ENCODE measurements at regions not wholly inside any gene's neighbourhood (a gene's known extent, or its start where the extent isn't known, plus 50 kb on each side); places are given as distances from the start of the nearest gene placed in this dataset.

GRCh38 chr12:72774023-72774422, 501.9 kb downstream of the TRHDE start:
- Histone ChIP-seq H3K27me3 (ENCODE audit: control insufficient read depth, insufficient read depth) (no peaks in the 10 kb centered on the region), H3K27ac (ENCODE audit: low read length) (no peak overlapping the region), H3K4me3 (ENCODE audit: low read length) (no peak overlapping the region), H3K4me1 (ENCODE audit: control insufficient read depth, insufficient read depth, low read length) (no peaks in the 10 kb centered on the region), H3K9me3 (ENCODE audit: control insufficient read depth, low read length) (no peaks in the 10 kb centered on the region)
- no peak for DNase-seq
- ATAC-seq, result no peak
- intact Hi-C loops (cut with DNase I), result no loop called here

GRCh38 chr12:72777806-72778205, 505.6 kb downstream of the TRHDE start:
- H3K27me3 ChIP-seq (ENCODE audit: control insufficient read depth, insufficient read depth), result no peaks in the 10 kb centered on the region
- intact Hi-C loops (cut with DNase I), result no loop called here
- no peak overlapping the region for H3K4me3 ChIP-seq (ENCODE audit: low read length)
- no peaks in the 10 kb centered on the region for H3K9me3 ChIP-seq (ENCODE audit: control insufficient read depth, low read length)
- WGBS, result 92% methylated on average over 1 of the region's 1 CpG
- DNase-seq (no peak), ATAC-seq (no peak)
- H3K4me1 ChIP-seq (ENCODE audit: control insufficient read depth, insufficient read depth, low read length), result no peaks in the 10 kb centered on the region
- no peak overlapping the region for H3K27ac ChIP-seq (ENCODE audit: low read length)

DNA sequence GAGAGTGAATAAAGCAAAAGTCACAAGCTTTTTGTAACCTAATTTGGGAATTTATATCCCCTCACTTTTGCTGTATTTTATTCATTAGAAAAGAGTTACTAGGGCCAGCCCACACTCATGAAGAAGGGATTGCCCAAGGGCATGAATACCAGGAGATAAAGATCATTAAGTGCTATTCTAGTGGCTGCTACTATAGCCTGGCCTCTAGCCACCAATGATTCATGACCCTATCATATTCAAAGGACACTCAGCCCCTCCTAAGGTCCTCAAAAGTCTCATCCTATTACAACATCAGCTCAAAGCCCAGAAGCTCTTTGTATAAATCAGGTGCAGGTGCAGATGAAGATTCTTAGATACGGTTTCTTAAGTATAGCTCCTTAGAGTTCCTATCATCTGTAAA, 518.1 kb downstream of the TRHDE start:
- Histone ChIP-seq H3K27ac (ENCODE audit: low read length) (no peak overlapping the region), H3K4me1 (ENCODE audit: control insufficient read depth, insufficient read depth, low read length) (no peaks in the 10 kb centered on the region), H3K4me3 (ENCODE audit: low read length) (no peak overlapping the region), H3K9me3 (ENCODE audit: control insufficient read depth, low read length) (no peaks in the 10 kb centered on the region), H3K27me3 (ENCODE audit: control insufficient read depth, insufficient read depth) (no peaks in the 10 kb centered on the region)
- intact Hi-C loops (cut with DNase I), result no loop called here
- ATAC-seq (no peak), DNase-seq (no peak)
- 89% methylated on average over 1 of the region's 1 CpG for WGBS

- ATAC-seq, result no peak
- 88% methylated on average over 3 of the region's 3 CpGs for WGBS
Observed at GRCh38 chr12:72792889-72793288, 520.7 kb downstream of the TRHDE start.

DNA sequence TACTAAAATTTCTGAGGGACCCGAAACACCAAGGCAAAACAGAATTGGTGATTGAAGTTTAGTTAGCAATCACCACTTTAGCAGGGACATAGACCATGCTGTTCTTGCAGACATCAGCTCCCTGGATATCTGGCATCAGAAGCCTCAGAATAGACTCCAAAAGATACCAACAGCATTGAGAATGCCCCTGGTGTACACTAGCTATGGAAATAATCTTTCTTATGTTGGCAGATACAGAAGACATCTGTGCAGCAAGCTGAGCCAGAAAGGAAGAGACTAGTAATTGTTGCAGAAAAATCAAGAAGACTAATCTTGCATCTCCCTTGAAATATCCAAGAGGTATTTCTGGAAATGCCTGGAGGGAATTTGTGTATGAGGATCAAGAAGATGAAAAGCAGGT, 521.6 kb downstream of the TRHDE start:
- WGBS, result 53% methylated on average over 1 of the region's 1 CpG
- intact Hi-C loops (cut with DNase I), result no loop called here
- no peak for ATAC-seq

More at GRCh38 chr12:72792889-72793288, 520.7 kb downstream of the TRHDE start:
- intact Hi-C loops (cut with DNase I), result no loop called here
- Histone ChIP-seq H3K27ac (ENCODE audit: low read length) (no peak overlapping the region), H3K4me3 (ENCODE audit: low read length) (no peak overlapping the region), H3K9me3 (ENCODE audit: control insufficient read depth, low read length) (no peaks in the 10 kb centered on the region), H3K27me3 (ENCODE audit: control insufficient read depth, insufficient read depth) (no peaks in the 10 kb centered on the region), H3K4me1 (ENCODE audit: control insufficient read depth, insufficient read depth, low read length) (no peaks in the 10 kb centered on the region)
- DNase-seq, result no peak

GRCh38 chr12:72815421-72815820, 543.3 kb downstream of the TRHDE start:
- no peak overlapping the region for H3K4me3 ChIP-seq (ENCODE audit: low read length)
- H3K4me1 ChIP-seq (ENCODE audit: control insufficient read depth, insufficient read depth, low read length), result no peaks in the 10 kb centered on the region
- H3K9me3 ChIP-seq (ENCODE audit: control insufficient read depth, low read length), result no peaks in the 10 kb centered on the region
- intact Hi-C loops (cut with DNase I), result no loop called here
- H3K27ac ChIP-seq (ENCODE audit: low read length), result no peak overlapping the region
- no peaks in the 10 kb centered on the region for H3K27me3 ChIP-seq (ENCODE audit: control insufficient read depth, insufficient read depth)
- ATAC-seq (no peak), DNase-seq (no peak)

More for the DNA sequence above, 521.6 kb downstream of the TRHDE start:
- Histone ChIP-seq H3K9me3 (ENCODE audit: control insufficient read depth, low read length) (no peaks in the 10 kb centered on the region), H3K27ac (ENCODE audit: low read length) (no peak overlapping the region), H3K4me3 (ENCODE audit: low read length) (no peak overlapping the region), H3K4me1 (ENCODE audit: control insufficient read depth, insufficient read depth, low read length) (no peaks in the 10 kb centered on the region), H3K27me3 (ENCODE audit: control insufficient read depth, insufficient read depth) (no peaks in the 10 kb centered on the region)
- DNase-seq, result no peak

GRCh38 chr12:72828662-72829324, 556.6 kb downstream of the TRHDE start:
- ATAC-seq (no peak), DNase-seq (no peak)
- H3K9me3 ChIP-seq (ENCODE audit: control insufficient read depth, low read length), result no peaks in the 10 kb centered on the region
- intact Hi-C loops (cut with DNase I), result no loop called here
- H3K27ac ChIP-seq (ENCODE audit: low read length), result no peak overlapping the region
- no peak overlapping the region for H3K4me3 ChIP-seq (ENCODE audit: low read length)
- 87% methylated on average over 2 of the region's 2 CpGs for WGBS
- no peaks in the 10 kb centered on the region for H3K27me3 ChIP-seq (ENCODE audit: control insufficient read depth, insufficient read depth)
- no peaks in the 10 kb centered on the region for H3K4me1 ChIP-seq (ENCODE audit: control insufficient read depth, insufficient read depth, low read length)

DNA sequence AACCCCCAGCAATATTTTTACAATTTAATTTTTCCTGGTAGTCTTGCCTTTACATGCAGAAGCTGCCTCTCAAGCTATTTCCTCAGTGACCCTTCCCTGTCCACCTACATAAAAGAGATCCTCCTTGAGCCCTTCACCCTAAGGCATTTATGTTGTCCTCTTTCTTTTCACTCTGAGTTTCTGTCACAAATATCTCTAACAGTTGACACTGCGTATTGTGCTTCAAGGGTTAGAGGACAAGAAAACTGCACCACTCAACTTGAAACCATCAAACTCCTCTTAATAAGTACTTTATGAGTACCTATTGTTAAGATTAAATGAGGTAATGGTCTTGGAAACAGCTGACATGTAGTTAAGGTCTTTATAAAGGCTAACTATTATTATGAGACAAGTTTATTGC, 557.7 kb downstream of the TRHDE start:
- 89% methylated on average over 1 of the region's 1 CpG for WGBS
- no peak overlapping the region for H3K4me3 ChIP-seq (ENCODE audit: low read length)
- intact Hi-C loops (cut with DNase I), result no loop called here
- no peaks in the 10 kb centered on the region for H3K9me3 ChIP-seq (ENCODE audit: control insufficient read depth, low read length)
- H3K27me3 ChIP-seq (ENCODE audit: control insufficient read depth, insufficient read depth), result no peaks in the 10 kb centered on the region
- ATAC-seq (no peak), DNase-seq (no peak)
- H3K27ac ChIP-seq (ENCODE audit: low read length), result no peak overlapping the region
- no peaks in the 10 kb centered on the region for H3K4me1 ChIP-seq (ENCODE audit: control insufficient read depth, insufficient read depth, low read length)

- 42% methylated on average over 4 of the region's 4 CpGs for WGBS
Observed at GRCh38 chr12:72832024-72832423, 559.9 kb downstream of the TRHDE start.

DNA sequence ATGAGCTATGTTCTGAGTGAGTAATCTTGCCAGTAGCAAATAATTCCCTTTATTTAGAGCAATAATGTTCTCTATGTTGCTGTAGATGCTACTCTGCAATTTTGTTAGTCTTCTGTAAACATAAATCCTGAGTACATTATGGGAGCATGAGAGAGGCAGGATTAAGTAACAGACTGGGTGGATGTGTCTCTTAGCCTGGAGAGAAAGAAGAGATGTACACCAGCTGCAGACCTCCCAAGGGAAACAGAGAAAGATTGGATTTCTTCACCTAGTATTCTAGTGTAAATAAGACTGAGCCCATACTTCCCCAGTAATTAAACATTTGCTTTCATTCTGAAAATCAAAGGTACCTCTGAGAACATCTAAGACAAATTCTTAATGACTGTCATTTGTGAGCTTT, 564.0 kb downstream of the TRHDE start:
- Histone ChIP-seq H3K27ac (ENCODE audit: low read length) (no peak overlapping the region), H3K4me1 (ENCODE audit: control insufficient read depth, insufficient read depth, low read length) (no peaks in the 10 kb centered on the region), H3K9me3 (ENCODE audit: control insufficient read depth, low read length) (no peaks in the 10 kb centered on the region), H3K4me3 (ENCODE audit: low read length) (no peak overlapping the region), H3K27me3 (ENCODE audit: control insufficient read depth, insufficient read depth) (no peaks in the 10 kb centered on the region)
- DNase-seq (no peak), ATAC-seq (no peak)
- intact Hi-C loops (cut with DNase I), result no loop called here

More at GRCh38 chr12:72832024-72832423, 559.9 kb downstream of the TRHDE start:
- ATAC-seq, result peak in 1 of 2 donors; percentile 29
- Histone ChIP-seq H3K27me3 (ENCODE audit: control insufficient read depth, insufficient read depth) (no peaks in the 10 kb centered on the region), H3K4me3 (ENCODE audit: low read length) (no peak overlapping the region), H3K27ac (ENCODE audit: low read length) (no peak overlapping the region), H3K4me1 (ENCODE audit: control insufficient read depth, insufficient read depth, low read length) (no peaks in the 10 kb centered on the region), H3K9me3 (ENCODE audit: control insufficient read depth, low read length) (no peaks in the 10 kb centered on the region)
- intact Hi-C loops (cut with DNase I), result no loop called here
- DNase-seq, result peak in 1 of 3 donors; percentile 13

GRCh38 chr12:72839696-72840095, 567.5 kb downstream of the TRHDE start:
- ATAC-seq (no peak), DNase-seq (no peak)
- Histone ChIP-seq H3K27me3 (ENCODE audit: control insufficient read depth, insufficient read depth) (no peaks in the 10 kb centered on the region), H3K27ac (ENCODE audit: low read length) (no peak overlapping the region), H3K4me3 (ENCODE audit: low read length) (no peak overlapping the region), H3K4me1 (ENCODE audit: control insufficient read depth, insufficient read depth, low read length) (no peaks in the 10 kb centered on the region), H3K9me3 (ENCODE audit: control insufficient read depth, low read length) (no peaks in the 10 kb centered on the region)
- intact Hi-C loops (cut with DNase I), result no loop called here
- 38% methylated on average over 1 of the region's 1 CpG for WGBS

DNA sequence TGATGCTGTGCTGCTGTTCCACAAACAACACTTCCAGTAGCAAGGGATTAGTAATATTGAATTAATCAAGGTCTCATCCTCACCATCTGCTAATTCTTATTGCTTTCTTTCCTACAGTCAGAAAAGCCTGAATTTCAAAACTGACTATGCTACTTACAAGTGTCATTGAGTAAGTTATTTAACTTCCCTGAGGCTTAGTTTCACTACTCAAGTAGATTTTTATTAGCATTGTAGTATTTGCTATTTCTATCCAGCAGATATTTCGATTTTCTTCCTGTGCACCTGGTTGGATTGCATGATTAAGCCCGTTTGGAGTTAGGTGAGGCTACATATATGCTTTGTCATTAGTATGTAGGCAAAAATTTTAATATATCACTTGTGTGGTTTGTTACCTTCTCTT, 591.5 kb downstream of the TRHDE start:
- ATAC-seq, result no peak
- DNase-seq, result no peak
- no peak overlapping the region for H3K4me3 ChIP-seq (ENCODE audit: low read length)
- WGBS, result 51% methylated on average over 2 of the region's 2 CpGs
- H3K9me3 ChIP-seq (ENCODE audit: control insufficient read depth, low read length), result no peaks in the 10 kb centered on the region
- no peaks in the 10 kb centered on the region for H3K27me3 ChIP-seq (ENCODE audit: control insufficient read depth, insufficient read depth)
- H3K27ac ChIP-seq (ENCODE audit: low read length), result no peak overlapping the region
- intact Hi-C loops (cut with DNase I), result no loop called here
- no peaks in the 10 kb centered on the region for H3K4me1 ChIP-seq (ENCODE audit: control insufficient read depth, insufficient read depth, low read length)
